NCI-H1436 (cell line): ENCODE measurements at regions not wholly inside any gene's neighbourhood (a gene's known extent, or its start where the extent isn't known, plus 50 kb on each side); places are given as distances from the start of the nearest gene placed in this dataset.

ENCODE experiments used
- DNase-seq: peaks from one replicate; lab custom pipeline; 2025; lab: John Stamatoyannopoulos, UW

GRCh38 chr4:127151941-127152340, 480.8 kb upstream of the INTU start:
- no peak for DNase-seq

GRCh38 chr4:127155116-127155515, 477.6 kb upstream of the INTU start:
- no peak for DNase-seq

GRCh38 chr4:127155555-127155954, 477.2 kb upstream of the INTU start:
- no peak for DNase-seq

GRCh38 chr4:127162741-127163140, 470.0 kb upstream of the INTU start:
- no peak for DNase-seq

GRCh38 chr4:127165971-127166370, 466.8 kb upstream of the INTU start:
- DNase-seq: no peak

GRCh38 chr4:127174201-127174600, 458.6 kb upstream of the INTU start:
- no peak for DNase-seq

- DNase-seq: no peak
Observed at GRCh38 chr4:127174616-127175015, 458.1 kb upstream of the INTU start.

GRCh38 chr4:127179256-127180087, 453.3 kb upstream of the INTU start:
- no peak for DNase-seq

- no peak for DNase-seq
Observed at GRCh38 chr4:127181001-127181400, 451.8 kb upstream of the INTU start.

- no peak for DNase-seq
Observed at GRCh38 chr4:127182687-127183086, 450.1 kb upstream of the INTU start.

- no peak for DNase-seq
Observed at GRCh38 chr4:127188847-127189246, 443.9 kb upstream of the INTU start.

- no peak for DNase-seq
Observed at GRCh38 chr4:127194281-127194680, 438.5 kb upstream of the INTU start.

GRCh38 chr4:127196655-127197352, 436.0 kb upstream of the INTU start:
- no peak for DNase-seq

GRCh38 chr4:127203562-127204200, 429.1 kb upstream of the INTU start:
- DNase-seq: no peak

- DNase-seq: no peak
Observed at GRCh38 chr4:127204322-127204721, 428.4 kb upstream of the INTU start.

- DNase-seq: no peak
Observed at GRCh38 chr4:127209580-127210095, 423.1 kb upstream of the INTU start.

GRCh38 chr4:127210893-127211649, 421.7 kb upstream of the INTU start:
- no peak for DNase-seq

- no peak for DNase-seq
Observed at GRCh38 chr4:127211650-127212560, 420.9 kb upstream of the INTU start.

GRCh38 chr4:127212701-127213100, 420.1 kb upstream of the INTU start:
- no peak for DNase-seq

GRCh38 chr4:127214016-127214415, 418.7 kb upstream of the INTU start:
- DNase-seq: no peak

- no peak for DNase-seq
Observed at GRCh38 chr4:127214931-127215330, 417.8 kb upstream of the INTU start.
